ENCODE measurements at regions not wholly inside any gene's neighbourhood (a gene's known extent, or its start where the extent isn't known, plus 50 kb on each side); places are given as distances from the start of the nearest gene placed in this dataset.

DNA sequence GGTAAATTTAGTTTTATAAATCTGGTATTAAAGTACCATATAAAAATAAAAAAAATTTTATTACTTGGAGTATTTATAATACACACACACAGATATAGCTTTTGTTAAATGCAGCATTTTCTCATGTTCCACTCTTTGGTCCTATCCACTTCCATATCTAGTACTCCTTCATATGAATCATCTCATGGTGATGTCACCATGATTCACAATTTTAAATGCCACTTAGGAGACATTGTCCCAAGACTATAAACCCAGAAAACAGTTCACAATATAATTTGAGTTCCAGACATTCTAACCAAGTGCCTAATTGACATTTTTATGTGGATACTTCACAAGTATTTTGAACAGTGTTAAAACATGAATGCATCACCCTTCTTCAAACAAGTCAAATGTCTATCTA is 1398.3 kb downstream of the DSC3 start:
- intact Hi-C loops (cut with DNase I) = no loop called here
- Histone ChIP-seq H3K4me1 (no peaks in the 10 kb centered on the region), H3K27me3 (no peaks in the 10 kb centered on the region), H3K27ac (no peak overlapping the region), H3K36me3 (no peaks in the 10 kb centered on the region), H3K9me3 (no peaks in the 10 kb centered on the region), H3K4me3 (replicated peaks in 1 of 3) (no peak overlapping the region)
- DNase-seq = no peak
- TF ChIP-seq, protein P1, sequence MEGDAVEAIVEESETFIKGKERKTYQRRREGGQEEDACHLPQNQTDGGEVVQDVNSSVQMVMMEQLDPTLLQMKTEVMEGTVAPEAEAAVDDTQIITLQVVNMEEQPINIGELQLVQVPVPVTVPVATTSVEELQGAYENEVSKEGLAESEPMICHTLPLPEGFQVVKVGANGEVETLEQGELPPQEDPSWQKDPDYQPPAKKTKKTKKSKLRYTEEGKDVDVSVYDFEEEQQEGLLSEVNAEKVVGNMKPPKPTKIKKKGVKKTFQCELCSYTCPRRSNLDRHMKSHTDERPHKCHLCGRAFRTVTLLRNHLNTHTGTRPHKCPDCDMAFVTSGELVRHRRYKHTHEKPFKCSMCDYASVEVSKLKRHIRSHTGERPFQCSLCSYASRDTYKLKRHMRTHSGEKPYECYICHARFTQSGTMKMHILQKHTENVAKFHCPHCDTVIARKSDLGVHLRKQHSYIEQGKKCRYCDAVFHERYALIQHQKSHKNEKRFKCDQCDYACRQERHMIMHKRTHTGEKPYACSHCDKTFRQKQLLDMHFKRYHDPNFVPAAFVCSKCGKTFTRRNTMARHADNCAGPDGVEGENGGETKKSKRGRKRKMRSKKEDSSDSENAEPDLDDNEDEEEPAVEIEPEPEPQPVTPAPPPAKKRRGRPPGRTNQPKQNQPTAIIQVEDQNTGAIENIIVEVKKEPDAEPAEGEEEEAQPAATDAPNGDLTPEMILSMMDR (IDR thresholded peaks at IDR 0.05) = no peak
- TF ChIP-seq POLR2A (IDR thresholded peaks at IDR 0.05) = no peak

DNA sequence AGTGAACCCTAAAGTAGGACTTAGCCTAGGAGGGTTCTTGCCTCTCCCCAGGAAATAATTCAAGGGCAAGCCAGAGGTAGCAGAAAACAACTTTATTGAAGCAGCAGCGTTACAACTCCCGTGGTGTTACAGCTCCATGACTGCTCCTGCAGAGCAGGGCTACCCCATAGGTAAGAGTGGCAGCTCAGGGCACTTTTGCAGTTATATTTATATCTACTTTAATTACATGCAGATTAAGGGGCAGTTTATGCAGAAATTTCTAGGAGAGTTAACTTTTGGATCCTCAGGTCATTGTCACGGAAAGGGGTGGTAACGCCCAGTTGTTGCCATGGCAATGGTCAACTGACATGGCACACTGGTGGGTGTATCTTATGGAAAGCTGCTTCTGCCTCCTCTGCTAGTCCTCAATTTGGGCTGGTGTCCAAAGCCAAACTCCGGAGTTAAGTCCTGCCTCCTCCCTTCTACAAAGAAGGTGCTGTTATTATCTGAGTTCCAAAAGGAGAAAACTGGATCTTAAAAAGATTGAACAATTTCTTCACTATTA is 1413.0 kb downstream of the DSC3 start:
- Histone ChIP-seq H3K4me1 (no peaks in the 10 kb centered on the region), H3K36me3 (no peaks in the 10 kb centered on the region), H3K27me3 (no peaks in the 10 kb centered on the region), H3K4me3 (replicated peaks in 1 of 3) (no peak overlapping the region), H3K9me3 (no peaks in the 10 kb centered on the region), H3K27ac (no peak overlapping the region)
- TF ChIP-seq, protein P1 (IDR thresholded peaks at IDR 0.05) = no peak
- no peak for TF ChIP-seq POLR2A (IDR thresholded peaks at IDR 0.05)
- intact Hi-C loops (cut with DNase I) = no loop called here
- 72 to 74% methylated on average over 5 of the region's 5 CpGs for WGBS, 2 donors
- no peak for DNase-seq

DNA sequence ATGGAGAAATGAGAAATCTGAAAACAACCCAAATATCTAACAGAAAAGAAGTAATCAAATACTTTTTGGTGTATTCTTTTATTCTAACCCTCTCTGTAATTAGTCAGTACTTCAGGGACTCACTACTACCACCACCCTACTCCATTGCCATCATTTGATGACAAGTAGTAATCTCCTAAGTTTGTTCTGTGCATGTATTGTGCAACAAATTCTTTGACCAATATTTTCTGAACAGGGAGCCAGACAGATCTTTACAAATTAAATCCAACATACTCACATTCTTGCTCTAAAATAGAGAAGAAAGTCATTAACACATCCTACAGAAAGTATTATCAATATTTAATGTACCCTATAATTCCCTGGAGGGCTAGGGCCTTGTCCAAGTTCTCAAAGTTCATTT is 1416.4 kb downstream of the DSC3 start:
- Histone ChIP-seq H3K4me3 (replicated peaks in 1 of 3) (no peak overlapping the region), H3K36me3 (no peaks in the 10 kb centered on the region), H3K27ac (no peak overlapping the region), H3K9me3 (no peaks in the 10 kb centered on the region), H3K4me1 (no peaks in the 10 kb centered on the region), H3K27me3 (no peaks in the 10 kb centered on the region)
- intact Hi-C loops (cut with DNase I) = no loop called here
- TF ChIP-seq POLR2A (IDR thresholded peaks at IDR 0.05) = no peak
- TF ChIP-seq, protein P1 (IDR thresholded peaks at IDR 0.05) = no peak
- DNase-seq = no peak

DNA sequence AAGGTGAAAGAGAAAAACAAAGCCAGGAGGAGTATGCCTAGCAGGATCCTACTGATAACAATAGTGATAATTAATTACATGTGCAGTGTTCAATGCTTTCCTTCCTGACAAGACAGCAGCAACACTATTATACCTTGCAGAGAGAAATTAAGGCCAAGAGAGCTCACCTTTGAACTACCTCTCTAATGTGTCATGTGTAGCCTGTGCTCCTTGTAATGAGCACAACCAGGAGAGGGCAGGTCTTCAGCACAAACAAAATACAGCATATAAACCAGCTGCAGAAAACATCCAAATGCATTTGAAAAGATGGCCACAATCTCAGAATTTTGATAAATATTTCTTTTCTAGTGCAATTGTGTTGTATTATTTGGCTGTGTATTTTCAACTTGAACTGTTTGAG is 1425.7 kb downstream of the DSC3 start:
- no peaks in the 10 kb centered on the region for H3K27me3 ChIP-seq
- no peak overlapping the region for H3K27ac ChIP-seq
- H3K4me3 ChIP-seq (replicated peaks in 1 of 3) = no peak overlapping the region
- no peaks in the 10 kb centered on the region for H3K9me3 ChIP-seq
- no peaks in the 10 kb centered on the region for H3K36me3 ChIP-seq
- no peak for DNase-seq
- intact Hi-C loops (cut with DNase I) = no loop called here
- no peaks in the 10 kb centered on the region for H3K4me1 ChIP-seq
- TF ChIP-seq POLR2A (IDR thresholded peaks at IDR 0.05) = no peak
- TF ChIP-seq, protein P1 (IDR thresholded peaks at IDR 0.05) = no peak

DNA sequence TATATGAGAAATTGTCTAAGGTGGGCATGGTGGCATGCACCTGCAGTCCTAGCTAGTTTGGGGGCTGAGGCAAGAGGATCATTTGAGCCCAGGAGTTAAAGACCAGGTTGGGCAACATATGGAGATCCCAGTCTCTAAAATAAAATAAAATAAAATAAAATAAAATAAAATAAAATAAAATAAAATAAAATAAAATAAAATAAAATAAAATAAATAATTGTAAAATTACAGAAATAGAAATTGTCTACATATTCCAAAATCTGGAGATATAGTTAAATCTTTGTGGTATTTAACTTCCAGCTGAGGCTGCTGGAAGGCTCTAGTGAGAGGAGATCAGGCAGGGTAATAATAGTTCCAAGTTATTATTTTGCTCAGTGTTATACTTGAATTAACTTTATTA is 1432.1 kb upstream of the CDH2 start:
- H3K9me3 ChIP-seq = no peaks in the 10 kb centered on the region
- intact Hi-C loops (cut with DNase I) = no loop called here
- DNase-seq = no peak
- TF ChIP-seq POLR2A (IDR thresholded peaks at IDR 0.05) = no peak
- TF ChIP-seq, protein P1 (IDR thresholded peaks at IDR 0.05) = no peak
- H3K4me1 ChIP-seq = no peaks in the 10 kb centered on the region
- no peak overlapping the region for H3K27ac ChIP-seq
- no peaks in the 10 kb centered on the region for H3K36me3 ChIP-seq
- no peaks in the 10 kb centered on the region for H3K27me3 ChIP-seq
- H3K4me3 ChIP-seq (replicated peaks in 1 of 3) = no peak overlapping the region
